Suprapubic skin (tissue), 4 donors: ENCODE measurements at regions not wholly inside any gene's neighbourhood (a gene's known extent, or its start where the extent isn't known, plus 50 kb on each side); places are given as distances from the start of the nearest gene placed in this dataset.

ENCODE experiments used
- EP300 ChIP-seq: sonication (generic); formaldehyde crosslinking; IDR thresholded peaks from one replicate; pipeline ENCODE4 v1.6.1; 2017; ENCODE audit warnings: antibody characterized with exemption
- POLR2A ChIP-seq, 2 donors: fragments of 450-650 bp; IDR thresholded peaks; one replicate each; pipeline ENCODE4 v1.6.1; 2017; ENCODE audit warnings: antibody characterized with exemption in 2 of 2, mild to moderate bottlenecking in 2 of 2, moderate library complexity in 2 of 2
- POLR2AphosphoS5 ChIP-seq, 3 donors: sonication (generic); formaldehyde crosslinking; IDR thresholded peaks; one replicate each; pipeline ENCODE4 v1.6.1; 2017; ENCODE audit warnings: antibody characterized with exemption in 3 of 3

GRCh38 chr10:21327289-21327993 lies 198.0 kb downstream of the SKIDA1 start:
- TF ChIP-seq POLR2AphosphoS5 (IDR thresholded peaks at IDR 0.05) (no peak), POLR2A (IDR thresholded peaks at IDR 0.05) (no peak), EP300 (no peak)
